NCI-H2196 (cell line): ENCODE measurements at regions not wholly inside any gene's neighbourhood (a gene's known extent, or its start where the extent isn't known, plus 50 kb on each side); places are given as distances from the start of the nearest gene placed in this dataset.

Source experiments
- DNase-seq: peaks from one replicate; lab custom pipeline; 2025; ENCODE audit not compliant: unreplicated experiment; lab: John Stamatoyannopoulos, UW

DNA sequence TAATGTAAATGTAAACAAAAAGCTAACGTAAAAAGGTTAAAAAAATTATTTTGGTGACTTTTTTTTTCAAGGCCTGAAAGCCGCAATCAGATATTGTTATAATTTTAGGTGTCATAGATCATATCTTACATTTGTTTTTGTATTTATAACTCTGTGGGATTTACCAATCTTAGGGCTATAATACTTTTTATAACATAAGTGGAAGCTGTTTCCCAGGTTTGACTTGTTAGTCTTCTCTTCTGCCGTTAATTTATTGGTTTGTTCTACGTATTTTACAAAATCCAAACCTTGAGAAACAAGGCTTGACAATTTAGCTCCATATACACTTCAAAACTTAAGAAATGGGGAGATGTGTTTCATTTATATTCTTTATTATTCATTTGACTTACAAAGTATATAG is 119.4 kb downstream of the EVX1 start:
- DNase-seq, result no peak

DNA sequence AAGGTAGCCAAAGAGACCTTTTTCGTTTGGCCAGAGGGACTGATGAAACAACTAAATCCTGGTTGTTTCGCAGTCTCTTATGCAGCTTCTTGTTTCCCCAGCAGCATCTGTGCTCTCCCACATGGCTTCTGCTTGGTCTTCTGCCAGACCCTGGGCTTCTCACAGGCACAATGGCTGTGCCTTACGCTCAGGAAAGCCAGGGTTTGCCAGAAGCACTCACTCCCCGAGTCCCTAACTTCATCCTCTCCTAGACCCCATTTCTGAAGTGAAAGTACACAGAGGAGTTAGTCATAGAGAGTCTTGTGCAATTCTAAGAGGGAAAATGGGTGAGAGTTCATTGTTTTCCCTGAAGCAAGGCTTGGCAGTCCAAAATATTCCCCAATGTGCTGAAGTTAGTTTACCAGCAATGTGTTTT is 121.7 kb downstream of the EVX1 start:
- no peak for DNase-seq

DNA sequence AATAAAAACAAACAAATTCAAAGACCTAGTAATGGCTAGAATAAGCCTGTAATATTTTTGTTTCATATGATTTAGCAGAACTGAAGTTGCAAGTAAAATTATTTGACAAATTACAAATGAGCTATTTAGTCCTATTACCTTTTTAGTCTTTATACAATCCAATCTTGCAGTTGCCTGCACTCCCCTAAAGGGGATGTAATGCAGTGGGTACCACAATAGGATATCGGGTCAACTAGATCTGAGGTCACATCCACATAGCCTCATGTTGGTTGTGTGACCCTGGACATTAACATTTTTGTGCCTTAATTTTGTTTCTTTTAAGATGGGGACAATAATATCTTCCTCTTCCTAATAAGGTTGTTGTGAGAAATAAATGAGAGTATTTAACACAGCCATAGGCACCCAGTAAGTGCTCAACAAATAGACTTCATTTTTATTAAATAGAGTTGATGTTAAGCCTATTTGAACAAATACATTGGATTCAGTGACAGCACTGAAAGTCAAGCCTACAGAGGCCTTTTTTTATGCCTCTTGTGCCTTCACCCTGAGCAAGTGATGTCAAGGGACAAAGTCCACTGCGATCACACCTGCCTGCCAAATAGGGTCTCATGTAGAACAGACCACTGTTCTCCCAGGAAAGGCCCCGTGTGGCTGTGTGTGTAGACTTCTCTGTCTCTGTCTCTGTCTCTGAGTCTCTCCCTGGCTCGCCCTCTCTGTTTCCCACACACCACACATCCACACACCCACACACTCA is 124.8 kb downstream of the EVX1 start:
- no peak for DNase-seq

DNA sequence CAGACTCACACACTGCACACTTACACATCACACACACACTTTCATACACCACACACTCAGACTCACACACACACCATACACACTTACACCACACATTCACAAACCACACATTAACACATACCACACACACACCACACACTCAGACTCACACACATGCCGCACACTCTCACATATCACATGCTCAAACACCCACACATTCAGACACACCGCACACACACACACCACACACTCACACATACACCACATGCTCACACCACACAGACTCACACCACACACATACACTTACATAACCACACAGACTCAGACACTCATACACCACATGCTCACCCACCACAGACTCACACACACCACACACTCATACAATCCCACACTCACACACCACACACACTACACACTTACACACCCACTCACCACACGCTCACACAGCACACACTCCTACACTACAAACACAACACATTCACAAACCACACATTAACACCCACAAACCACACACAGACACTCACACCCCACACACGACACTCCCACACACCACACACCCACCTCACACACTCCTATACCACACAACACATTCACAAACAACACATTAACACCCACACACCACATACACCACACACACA is 125.4 kb downstream of the EVX1 start:
- no peak for DNase-seq

DNA sequence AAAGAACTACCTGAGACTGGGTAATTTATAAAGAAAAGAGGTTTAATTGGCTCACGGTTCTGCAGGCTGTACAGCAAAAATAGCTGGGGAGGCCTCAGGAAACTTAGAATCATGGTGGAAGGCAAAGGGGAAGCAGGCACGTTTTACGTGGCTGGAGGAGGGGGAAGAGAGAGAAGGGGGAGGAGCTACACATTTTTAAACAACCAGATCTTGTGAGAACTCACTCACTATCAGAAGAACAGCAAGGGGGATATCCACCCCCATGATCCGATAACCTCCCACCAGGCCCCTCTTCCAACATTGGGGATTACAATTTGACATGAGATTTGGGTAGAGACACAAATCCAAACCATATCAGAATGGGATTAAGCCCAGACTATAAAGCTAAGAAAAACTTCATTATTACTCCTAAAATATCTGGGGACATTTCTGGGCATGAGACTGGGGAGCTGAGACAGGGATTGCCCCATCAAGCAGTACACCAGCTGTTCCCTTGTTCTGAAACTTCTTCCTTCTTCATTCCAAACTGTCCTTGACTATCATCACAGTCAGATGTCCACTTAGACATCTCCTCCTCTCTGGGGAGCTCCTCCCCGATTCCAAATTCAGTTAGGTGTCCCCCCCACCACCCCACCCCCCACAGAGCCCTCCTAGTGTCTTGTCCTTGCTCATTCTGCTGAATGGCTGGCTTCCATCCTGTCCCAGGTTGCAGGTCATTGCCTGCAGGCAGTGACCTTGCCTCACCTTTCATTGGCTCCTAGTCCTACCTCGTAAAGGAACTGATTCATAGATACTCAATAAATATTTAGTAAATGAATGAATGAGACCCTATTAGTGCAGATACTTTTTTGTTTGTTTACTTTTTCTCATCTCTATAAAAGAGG is 132.6 kb downstream of the EVX1 start:
- DNase-seq, result no peak

DNA sequence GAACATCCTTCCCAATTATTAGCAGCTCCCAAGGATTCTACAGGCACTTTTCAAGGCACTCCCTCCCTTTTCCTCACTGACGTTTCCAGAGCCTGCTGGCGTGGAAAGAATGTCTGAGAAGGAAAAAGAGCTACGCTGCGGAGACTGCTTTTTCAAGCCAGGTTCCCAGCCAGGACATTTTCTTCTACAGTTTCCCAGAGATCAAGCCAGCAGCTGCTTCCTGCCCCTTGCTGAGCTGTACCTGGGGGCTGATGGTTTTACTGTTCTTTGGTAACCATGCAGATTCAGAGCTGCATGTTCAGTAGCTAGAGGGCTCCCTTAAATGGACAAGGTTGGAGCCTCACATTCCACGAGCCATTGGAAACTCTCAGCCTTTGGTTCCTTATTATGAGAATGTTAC is 133.4 kb downstream of the EVX1 start:
- DNase-seq, result no peak

DNA sequence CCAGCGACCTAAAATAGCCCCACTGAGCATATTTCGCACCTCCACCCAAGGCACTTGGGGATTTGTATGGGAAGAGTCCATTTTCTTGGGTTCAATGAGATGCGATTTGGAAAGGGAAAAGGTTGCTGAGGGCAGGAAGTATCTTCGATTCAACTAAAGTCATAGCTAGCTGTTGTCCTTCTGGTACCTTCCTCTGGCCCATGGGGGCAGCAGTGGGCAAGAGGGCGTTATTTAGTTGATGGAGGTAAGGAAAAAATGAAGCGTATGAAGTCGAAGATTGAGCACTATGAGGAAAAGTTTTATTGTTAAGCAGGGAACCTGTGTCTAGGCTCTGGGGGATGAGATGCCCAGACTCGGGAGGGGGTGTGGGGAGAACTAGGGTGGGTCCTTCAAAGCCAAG is 135.4 kb downstream of the EVX1 start:
- no peak for DNase-seq

DNA sequence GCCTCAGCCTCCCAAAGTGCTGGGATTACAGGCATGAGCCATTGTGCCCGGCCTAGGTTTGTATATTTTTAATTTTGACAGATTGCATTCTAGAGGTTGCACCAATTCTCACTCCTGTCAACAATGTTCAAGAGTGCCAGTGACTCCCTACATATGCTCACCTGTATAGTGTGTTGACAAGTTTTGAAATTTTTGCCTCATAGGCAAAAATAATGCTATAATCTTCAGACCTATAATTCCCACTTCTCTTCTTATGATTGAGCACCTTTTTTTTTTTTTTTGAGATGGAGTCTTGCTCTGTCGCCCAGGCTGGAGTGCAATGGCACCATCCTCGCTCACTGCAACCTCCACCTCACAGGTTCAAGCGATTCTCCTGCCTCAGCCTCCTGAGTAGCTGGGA is 139.7 kb downstream of the EVX1 start:
- no peak for DNase-seq

DNA sequence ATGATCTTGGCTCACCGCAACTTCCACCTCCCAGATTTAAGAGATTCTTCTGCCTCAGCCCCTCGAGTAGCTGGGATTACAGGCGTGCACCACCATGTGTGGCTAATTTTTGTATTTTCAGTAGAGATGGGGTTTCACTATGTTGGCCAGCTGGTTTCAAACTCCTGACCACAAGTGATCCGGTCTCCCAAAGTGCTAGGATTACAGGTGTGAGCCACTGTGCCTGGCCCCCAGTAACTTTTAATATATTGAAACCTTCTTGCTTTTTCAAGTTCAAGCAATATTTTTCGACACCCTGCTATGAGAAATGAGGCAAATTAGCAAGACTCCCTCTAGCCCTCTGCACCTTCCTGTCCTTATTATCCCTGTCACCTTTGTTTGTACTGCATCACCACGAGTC is 144.0 kb downstream of the EVX1 start:
- no peak for DNase-seq

DNA sequence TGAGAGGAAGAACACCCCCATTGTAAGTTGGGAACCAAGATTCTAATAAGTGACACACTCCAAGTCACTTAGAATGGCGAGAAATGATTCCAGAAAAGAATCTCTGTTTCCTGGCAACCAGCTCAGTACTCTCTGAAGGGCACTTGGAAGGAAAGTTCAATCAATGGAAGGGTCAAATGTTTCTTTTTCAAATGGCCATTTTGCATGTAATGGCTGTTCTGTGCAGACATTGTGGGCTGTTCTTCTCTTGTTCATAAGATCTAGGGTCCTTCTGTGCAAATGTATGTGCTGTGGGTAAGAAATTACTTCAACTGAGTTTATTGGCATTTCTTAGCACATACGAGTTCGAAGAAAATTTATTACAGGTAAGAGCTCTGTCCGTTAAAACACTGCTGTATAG is 145.3 kb downstream of the EVX1 start:
- DNase-seq, result no peak

DNA sequence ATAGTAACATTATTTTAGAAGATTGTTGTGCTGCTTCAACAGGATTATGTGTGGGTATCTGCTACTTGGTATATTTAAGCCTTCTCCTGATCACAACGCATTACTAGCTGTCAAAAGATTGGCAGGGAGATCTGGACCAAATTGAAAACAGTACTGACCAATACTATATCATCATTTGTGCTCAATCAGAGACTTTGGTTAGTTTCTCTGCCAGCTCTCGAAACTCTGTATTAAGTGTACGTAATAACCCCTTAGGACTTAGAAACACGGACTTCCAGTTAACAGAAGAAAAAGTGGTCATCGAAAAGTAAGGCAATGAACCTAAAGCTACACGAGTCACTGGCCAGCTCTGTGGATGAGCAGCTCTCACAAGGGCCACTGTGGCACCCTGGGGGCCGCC is 146.0 kb downstream of the EVX1 start:
- no peak for DNase-seq

DNA sequence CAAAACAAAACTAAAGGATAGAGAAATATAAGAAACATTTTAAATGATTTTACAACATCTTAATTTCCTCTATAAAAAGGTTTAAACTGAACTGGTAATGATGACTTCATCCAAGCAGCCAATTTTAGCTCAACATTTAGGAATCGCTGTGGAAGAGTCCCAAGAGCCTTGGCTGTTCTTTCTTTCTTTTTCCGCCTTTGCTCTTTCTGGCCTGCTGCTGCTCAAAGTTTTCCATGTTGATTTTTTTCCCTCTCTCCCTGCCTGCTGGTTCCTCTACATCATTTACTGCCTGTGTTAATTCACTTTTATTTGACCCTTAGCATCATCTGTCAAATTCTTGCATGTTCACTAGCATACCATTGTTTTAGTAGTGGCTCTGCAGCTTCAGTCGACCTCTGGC is 146.9 kb downstream of the EVX1 start:
- DNase-seq, result no peak

DNA sequence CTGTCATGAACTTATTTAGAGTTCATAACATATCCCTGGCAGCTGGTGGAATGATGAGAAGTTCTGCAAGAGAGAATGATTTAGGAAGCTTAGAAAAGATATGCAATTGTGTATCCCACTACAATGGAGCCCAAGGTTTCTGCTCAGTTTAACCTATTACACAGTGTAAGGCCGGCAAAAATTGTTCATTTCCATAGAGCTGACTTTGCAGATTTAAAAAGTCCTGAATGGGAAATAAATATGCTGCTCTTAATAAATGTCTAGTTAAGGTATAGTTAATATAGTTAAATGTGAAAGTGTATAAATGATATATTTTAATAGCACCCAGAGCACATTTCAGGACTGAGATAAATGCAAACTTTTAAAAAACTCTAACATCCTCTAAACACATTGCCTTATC is 149.9 kb downstream of the EVX1 start:
- DNase-seq, result no peak

DNA sequence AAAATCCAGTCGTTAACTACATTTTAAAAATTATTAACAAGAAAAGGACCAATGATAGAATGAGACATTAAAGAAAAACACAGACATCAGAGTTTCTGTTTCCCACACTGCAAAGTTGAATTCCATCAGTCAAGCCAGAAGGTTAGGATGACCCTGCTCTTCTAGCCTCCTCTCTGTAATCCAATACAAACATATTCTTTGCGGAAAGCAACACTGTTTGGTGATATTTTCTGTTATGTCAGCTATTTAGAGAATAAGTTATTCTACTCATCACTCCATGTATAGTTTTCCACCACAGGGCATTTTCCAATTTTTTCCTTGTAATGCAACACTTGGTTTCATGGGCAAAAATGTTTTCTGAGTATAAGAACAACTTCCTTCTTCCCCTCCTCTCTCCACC is 152.3 kb downstream of the EVX1 start:
- no peak for DNase-seq

DNA sequence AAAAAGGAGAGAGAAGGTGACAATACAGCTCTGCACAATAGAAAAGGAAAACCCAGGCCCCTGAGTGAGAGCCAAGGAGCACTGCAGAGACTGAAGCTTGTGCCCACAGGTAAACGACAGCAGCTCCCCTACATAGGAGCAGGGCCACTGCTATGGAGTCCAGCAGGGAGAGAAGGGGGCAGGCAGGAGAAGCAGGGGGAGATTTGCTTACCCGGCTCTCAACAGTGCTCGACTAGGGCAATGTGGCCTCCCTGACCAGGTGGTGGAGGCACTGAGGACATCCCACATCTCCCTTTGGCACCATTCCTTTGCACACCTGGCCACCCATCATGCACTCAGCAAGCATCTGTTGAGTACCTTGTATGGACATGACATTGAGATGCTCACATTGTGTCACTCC is 153.0 kb downstream of the EVX1 start:
- no peak for DNase-seq

DNA sequence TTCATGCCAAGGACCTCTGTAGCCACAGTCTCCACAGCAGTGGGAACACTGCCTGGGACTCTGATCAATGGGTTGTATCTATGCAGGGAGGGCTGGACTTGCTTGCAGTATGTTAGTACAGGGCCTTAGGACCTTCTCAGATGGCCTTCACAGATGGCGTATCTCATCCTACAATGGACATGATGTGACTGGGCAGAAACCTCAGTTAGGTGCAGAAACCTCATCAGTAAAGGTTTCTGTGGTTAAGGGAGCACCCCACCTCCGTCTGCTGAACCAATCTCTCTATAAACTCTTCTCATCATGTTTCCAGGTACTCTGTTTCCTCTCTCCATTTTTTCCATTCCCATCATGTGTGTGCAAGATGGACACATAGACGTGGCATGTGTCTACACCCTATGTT is 154.9 kb downstream of the EVX1 start:
- no peak for DNase-seq

DNA sequence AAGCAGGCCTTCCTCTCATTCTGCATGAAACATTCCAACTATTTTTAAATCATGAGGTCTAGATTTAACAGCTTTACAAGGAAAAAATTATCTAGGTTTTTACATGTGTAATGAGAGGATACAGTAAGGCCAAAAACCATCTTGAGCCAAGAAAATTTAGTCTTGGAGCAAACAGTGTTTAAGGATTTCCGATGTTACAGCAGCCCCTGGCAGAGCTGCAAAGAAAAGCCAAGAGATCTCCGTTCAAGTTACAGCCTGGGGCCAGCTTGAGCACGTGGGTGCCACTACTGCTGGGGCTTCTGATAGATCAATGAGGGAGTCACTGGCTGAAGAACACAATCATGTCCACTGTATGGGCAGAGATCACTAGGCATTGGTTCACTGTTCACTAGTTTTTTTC is 156.2 kb downstream of the EVX1 start:
- no peak for DNase-seq

DNA sequence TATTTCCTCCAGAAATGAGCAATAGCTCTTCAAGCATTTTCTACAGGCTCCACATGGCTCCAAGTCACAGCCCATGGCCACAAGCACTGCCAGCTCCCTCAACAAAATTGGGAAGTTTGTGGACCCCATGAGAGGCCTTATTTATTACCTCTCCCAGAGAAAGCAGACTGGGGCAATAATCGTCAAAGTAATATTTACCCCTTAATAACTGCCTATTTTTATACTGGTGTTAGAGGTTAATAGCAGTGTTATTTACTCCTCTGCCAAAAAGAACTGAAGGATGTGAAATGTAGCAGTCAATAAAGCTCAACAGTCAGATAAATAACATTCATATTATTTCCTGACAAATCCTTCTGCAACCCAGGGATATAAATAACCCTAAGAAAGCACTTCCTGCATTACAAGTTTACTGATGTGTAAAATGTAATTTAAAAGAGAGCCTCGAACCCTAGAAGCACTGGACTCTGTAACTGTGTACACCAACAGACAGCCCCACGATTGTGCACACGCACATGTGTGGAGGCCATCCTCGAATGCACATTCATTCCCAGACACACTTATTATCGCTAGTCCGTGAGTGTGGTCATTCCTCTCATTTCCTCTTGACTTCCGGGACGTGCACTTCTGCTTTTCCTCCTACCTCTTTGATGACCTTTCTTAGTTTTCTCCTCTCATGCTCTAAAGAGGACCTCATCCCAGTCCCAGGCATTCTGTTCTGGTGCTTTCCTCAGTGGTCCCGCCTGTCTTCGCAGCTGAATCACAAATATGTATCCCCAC is 157.4 kb downstream of the EVX1 start:
- no peak for DNase-seq

DNA sequence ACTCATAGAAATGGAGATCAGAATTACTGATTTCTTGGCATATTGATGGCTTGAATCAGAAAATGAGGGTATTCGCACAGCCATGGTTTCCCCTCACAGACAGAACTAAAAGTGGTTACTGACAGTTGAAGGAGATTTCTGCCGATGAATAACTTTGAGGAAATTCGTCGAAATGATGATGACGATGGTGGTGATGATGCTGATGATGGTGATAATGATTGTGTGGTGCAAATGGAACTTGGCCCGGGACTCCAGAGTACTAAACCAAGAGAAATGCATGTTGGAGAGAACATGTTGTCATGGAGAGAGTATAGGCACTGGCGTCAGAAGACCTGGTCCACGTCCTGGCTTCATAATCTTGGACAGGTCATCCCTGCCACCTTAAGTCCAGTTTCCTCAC is 163.2 kb downstream of the EVX1 start:
- no peak for DNase-seq

DNA sequence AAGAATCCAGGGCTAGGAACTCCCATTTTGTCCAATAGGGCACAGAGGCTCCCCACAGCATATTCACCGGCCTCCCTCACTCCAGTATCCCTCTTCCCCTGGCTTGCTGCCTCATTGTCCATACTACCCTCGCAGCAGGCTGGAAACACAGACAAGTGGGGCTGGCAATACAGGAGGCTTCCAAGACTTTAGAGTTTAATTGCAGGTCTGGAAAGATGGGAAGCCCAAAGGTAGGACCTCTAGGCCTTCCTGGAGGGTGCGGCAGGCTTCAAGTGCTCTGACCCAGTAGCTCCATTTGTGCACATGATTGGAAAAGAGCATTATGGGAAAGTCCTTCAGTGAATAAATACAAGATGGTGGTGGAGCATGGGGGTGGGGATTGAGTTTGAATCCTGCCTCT is 166.7 kb downstream of the EVX1 start:
- no peak for DNase-seq

DNA sequence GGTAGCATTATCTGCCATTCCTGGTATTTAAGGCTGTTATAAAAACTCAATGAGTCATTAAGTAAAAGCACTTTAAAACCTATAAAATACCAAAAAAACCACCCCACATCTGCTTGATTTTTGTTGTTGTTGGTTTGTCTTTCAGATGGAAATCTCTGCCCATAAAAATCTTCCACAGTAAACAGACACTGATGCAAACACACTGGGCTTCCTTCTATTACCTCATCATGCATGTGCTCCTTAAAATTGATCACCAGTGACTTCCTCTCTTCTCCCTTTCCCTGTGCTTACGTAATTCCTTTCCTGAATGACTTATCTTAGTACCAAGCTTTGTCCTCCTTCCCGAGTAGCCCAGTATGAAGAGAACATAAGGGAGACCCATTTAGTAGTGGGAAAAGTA is 167.2 kb downstream of the EVX1 start:
- no peak for DNase-seq
